IMR-90 (cell line): ENCODE measurements at regions not wholly inside any gene's neighbourhood (a gene's known extent, or its start where the extent isn't known, plus 50 kb on each side); places are given as distances from the start of the nearest gene placed in this dataset.

Source experiments
- ATAC-seq: fragments of 200-7000 bp; cut with Tn5 transposase; 2 replicates; pipeline ENCODE4 v1.9.1; 2020; ENCODE audit warnings: low read depth, mild to moderate bottlenecking, moderate library complexity
- BruUV-seq: library from RNA; stranded (reverse); fragments of 400-500 nt; replicated peaks from 2 replicates; lab custom pipeline; 2021; lab: Mats Ljungman, UMichigan
- CTCF ChIA-PET: fragments of 300-600 bp; formaldehyde crosslinking; extraction: SDS; loops from one replicate; lab custom pipeline; 2021; ENCODE audit warnings: antibody characterized with exemption; lab: Yijun Ruan, JAX
- POLR2A ChIA-PET: fragments of 300-600 bp; sonication (Branson Sonifier 250); formaldehyde crosslinking; loops from one replicate; lab custom pipeline; 2022; ENCODE audit warnings: antibody characterized with exemption; ENCODE audit not compliant: unreplicated experiment; lab: Charles Lee
- DNase-seq: peaks from one replicate; pipeline ENCODE4 v3.0.0; 2013
- H2AFZ ChIP-seq: replicated peaks from 2 replicates; pipeline ENCODE3; 2013; ENCODE audit warnings: low read length, mild to moderate bottlenecking; ENCODE audit not compliant: poor library complexity
- H2AK5ac ChIP-seq: 2 replicates; pipeline ENCODE4 v1.6.1; 2013; ENCODE audit warnings: low read depth, low read length, inconsistent platforms
- H2AK9ac ChIP-seq: replicated peaks from 2 replicates; pipeline ENCODE3; 2013; ENCODE audit warnings: mild to moderate bottlenecking, low read depth, low read length, moderate library complexity; ENCODE audit not compliant: poor library complexity
- H2BK120ac ChIP-seq: 2 replicates; pipeline ENCODE4 v1.6.1; 2013; ENCODE audit warnings: low read depth, low read length, inconsistent platforms
- H2BK15ac ChIP-seq: 3 replicates; pipeline ENCODE4 v1.6.1; 2013; ENCODE audit warnings: low read depth, low read length, inconsistent platforms
- H2BK20ac ChIP-seq: 2 replicates; pipeline ENCODE4 v1.6.1; 2013; ENCODE audit warnings: low read depth, mild to moderate bottlenecking, inconsistent platforms, low read length, moderate library complexity
- H2BK5ac ChIP-seq: 2 replicates; pipeline ENCODE4 v1.6.1; 2013; ENCODE audit warnings: mild to moderate bottlenecking, low read depth, low read length, inconsistent platforms; ENCODE audit not compliant: poor library complexity, severe bottlenecking
- H3K14ac ChIP-seq: replicated peaks from 2 replicates; pipeline ENCODE4 v1.6.1; 2013; ENCODE audit warnings: low read depth, low read length, inconsistent platforms
- H3K18ac ChIP-seq: 2 replicates; pipeline ENCODE4 v1.6.1; 2013; ENCODE audit warnings: low read depth, low read length, control low read depth
- H3K23ac ChIP-seq: 2 replicates; pipeline ENCODE4 v1.6.1; 2013; ENCODE audit warnings: low read depth, low read length, inconsistent platforms
- H3K27ac ChIP-seq: 2 replicates; pipeline ENCODE4 v1.5.1; 2013; ENCODE audit warnings: mild to moderate bottlenecking, control low read depth, low read length; ENCODE audit not compliant: insufficient read depth
- H3K27me3 ChIP-seq: 2 replicates; pipeline ENCODE4 v1.6.1; 2013; ENCODE audit warnings: low read length; ENCODE audit not compliant: control insufficient read depth, insufficient read depth
- H3K36me3 ChIP-seq: 2 replicates; pipeline ENCODE4 v1.6.1; 2013; ENCODE audit warnings: low read length, mixed read lengths; ENCODE audit not compliant: control insufficient read depth, insufficient read depth
- H3K4ac ChIP-seq: 2 replicates; pipeline ENCODE4 v1.6.1; 2013; ENCODE audit warnings: low read depth, low read length, inconsistent platforms
- H3K4me1 ChIP-seq: 2 replicates; pipeline ENCODE4 v1.6.1; 2013; ENCODE audit warnings: low read length, mixed read lengths; ENCODE audit not compliant: control insufficient read depth, insufficient read depth
- H3K4me2 ChIP-seq: 2 replicates; pipeline ENCODE4 v1.6.1; 2013; ENCODE audit warnings: low read depth, mild to moderate bottlenecking, control low read depth, low read length, moderate library complexity
- H3K4me3 ChIP-seq: 2 replicates; pipeline ENCODE4 v1.5.1; 2013; ENCODE audit warnings: low read depth, mild to moderate bottlenecking, control low read depth, low read length, moderate library complexity; ENCODE audit not compliant: insufficient read depth
- H3K56ac ChIP-seq: 2 replicates; pipeline ENCODE4 v1.6.1; 2013; ENCODE audit warnings: low read length, inconsistent platforms; ENCODE audit not compliant: insufficient read depth; ENCODE audit errors: extremely low read depth
- H3K79me1 ChIP-seq, 2 experiments: 2 replicates each; pipeline ENCODE4 v1.6.1; 2013; ENCODE audit warnings: low read length in 2 of 2, inconsistent platforms in 1 of 2, low read depth in 1 of 2
- H3K9ac ChIP-seq: 2 replicates; pipeline ENCODE4 v1.6.1; 2013; ENCODE audit warnings: low read depth, low read length, control low read depth
- H3K9me1 ChIP-seq: 2 replicates; pipeline ENCODE4 v1.6.1; 2013; ENCODE audit warnings: low read length, inconsistent platforms; ENCODE audit not compliant: insufficient read depth
- H3K9me3 ChIP-seq: 2 replicates; pipeline ENCODE4 v1.6.1; 2013; ENCODE audit warnings: low read length; ENCODE audit not compliant: control insufficient read depth, insufficient read depth
- H4K20me1 ChIP-seq: 2 replicates; pipeline ENCODE4 v1.6.1; 2013; ENCODE audit warnings: low read length, inconsistent platforms; ENCODE audit not compliant: insufficient read depth
- H4K5ac ChIP-seq: 2 replicates; pipeline ENCODE4 v1.6.1; 2013; ENCODE audit warnings: mild to moderate bottlenecking, low read depth, low read length, control low read depth
- H4K8ac ChIP-seq, 2 experiments: 2 replicates each; pipeline ENCODE4 v1.6.1; 2013; ENCODE audit warnings: low read depth in 2 of 2, low read length in 2 of 2, control low read depth in 1 of 2, inconsistent platforms in 1 of 2
- H4K91ac ChIP-seq: 2 replicates; pipeline ENCODE4 v1.6.1; 2013; ENCODE audit warnings: low read depth, low read length, inconsistent platforms; ENCODE audit not compliant: insufficient read depth
- MXI1 ChIP-seq: IDR thresholded peaks from 2 replicates; pipeline ENCODE4 v1.6.1; 2012; ENCODE audit warnings: low read depth, mild to moderate bottlenecking, low read length, moderate library complexity, borderline replicate concordance
- POLR2A ChIP-seq: IDR thresholded peaks from 2 replicates; pipeline ENCODE4 v1.6.1; 2012; ENCODE audit warnings: mild to moderate bottlenecking, low read depth, low read length
- WGBS, 2 experiments: methylation state at CpG; one replicate each; pipeline versions ENCODE4 v1.1.5 to v1.1.7; 2013; ENCODE audit warnings: missing lambda C conversion rate in 2 of 2; ENCODE audit not compliant: insufficient read length in 1 of 2; ENCODE audit errors: extremely low coverage in 2 of 2; 5-methylcytosine and 5-hydroxymethylcytosine counted together
- dilution Hi-C: fragments of 300-500 bp; cut with HindIII; formaldehyde crosslinking; loops from one replicate; pipeline ENCODE4 v1.14.3; 2018; ENCODE audit warnings: low sequenced_read_pairs; ENCODE audit not compliant: unreplicated experiment
- in situ Hi-C: fragments of 300-500 bp; cut with MboI; formaldehyde crosslinking; loops from 3 replicates; pipeline ENCODE4 v1.14.3; 2019; ENCODE audit warnings: low sequenced_read_pairs, inconsistent platforms, mixed read lengths
- intact Hi-C: fragments of 100-400 bp; cut with micrococcal nuclease; formaldehyde crosslinking; loops from 2 replicates; pipeline ENCODE4 v1.10.0; 2022
- TF ChIP-seq, protein P1 (sequence below): fragments of 150-350 bp; IDR thresholded peaks from 2 replicates; pipeline ENCODE4 v1.6.1; 2016; ENCODE audit warnings: low read depth, mild to moderate bottlenecking, low read length, moderate library complexity, borderline replicate concordance

- TF ChIP-seq, protein P1, sequence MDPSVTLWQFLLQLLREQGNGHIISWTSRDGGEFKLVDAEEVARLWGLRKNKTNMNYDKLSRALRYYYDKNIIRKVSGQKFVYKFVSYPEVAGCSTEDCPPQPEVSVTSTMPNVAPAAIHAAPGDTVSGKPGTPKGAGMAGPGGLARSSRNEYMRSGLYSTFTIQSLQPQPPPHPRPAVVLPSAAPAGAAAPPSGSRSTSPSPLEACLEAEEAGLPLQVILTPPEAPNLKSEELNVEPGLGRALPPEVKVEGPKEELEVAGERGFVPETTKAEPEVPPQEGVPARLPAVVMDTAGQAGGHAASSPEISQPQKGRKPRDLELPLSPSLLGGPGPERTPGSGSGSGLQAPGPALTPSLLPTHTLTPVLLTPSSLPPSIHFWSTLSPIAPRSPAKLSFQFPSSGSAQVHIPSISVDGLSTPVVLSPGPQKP: no peak
- TF ChIP-seq POLR2A (no peak), MXI1 (no peak)
- no peak overlapping the region for H3K56ac ChIP-seq
- in situ Hi-C loops (no loop called here), intact Hi-C loops (no loop called here), dilution Hi-C loops (no loop called here)
- H2AK5ac ChIP-seq: no peak overlapping the region
- no peaks in the 10 kb centered on the region for H3K4me1 ChIP-seq
- no peak overlapping the region for H3K23ac ChIP-seq
- no TSS peak for BruUV-seq
- H3K27me3 ChIP-seq: no peaks in the 10 kb centered on the region
- CTCF ChIA-PET: no interaction called here
- peaks cover 37% of the 10 kb centered on the region for H3K9me3 ChIP-seq
- H2BK120ac ChIP-seq: no peak overlapping the region
- H3K79me1 ChIP-seq: no peaks in the 10 kb centered on the region
- ATAC-seq (no peak), DNase-seq (no peak)
- no peak overlapping the region for H3K18ac ChIP-seq
- no peak overlapping the region for H4K5ac ChIP-seq
- no peak overlapping the region for H2AK9ac ChIP-seq
- no peaks in the 10 kb centered on the region for H3K36me3 ChIP-seq
- H3K4me2 ChIP-seq: no peak overlapping the region
- H2BK5ac ChIP-seq: no peak overlapping the region
- no peaks in the 10 kb centered on the region for H3K9me1 ChIP-seq
- H2BK20ac ChIP-seq: no peak overlapping the region
- no peak overlapping the region for H3K27ac ChIP-seq
- H2AFZ ChIP-seq: no peak overlapping the region
- no peak overlapping the region for H3K4me3 ChIP-seq
- no peak overlapping the region for H3K4ac ChIP-seq
- no peak overlapping the region for H4K8ac ChIP-seq
- POLR2A ChIA-PET: no interaction called here
- H4K20me1 ChIP-seq: no peaks in the 10 kb centered on the region
- no peak overlapping the region for H2BK15ac ChIP-seq
- no peak overlapping the region for H3K14ac ChIP-seq
- no CpG with 5 or more reads among the region's 10 CpGs for WGBS, 2 experiments
- H3K9ac ChIP-seq: no peak overlapping the region
- no peak overlapping the region for H4K91ac ChIP-seq
Measured at GRCh38 chr2:383888-384287, 96.0 kb upstream of the ALKAL2 start.
